ENCODE measurements at regions not wholly inside any gene's neighbourhood (a gene's known extent, or its start where the extent isn't known, plus 50 kb on each side); places are given as distances from the start of the nearest gene placed in this dataset.
"Not testable (repeated sequence)": the region's sequence is repeated elsewhere in the genome, so short reads cannot be mapped to it uniquely, and the experiment has no call there.

- DNase-seq (ENCODE audit: low read depth) = no peak
Measured at GRCh38 chr1:178643349-178643748, 81.7 kb upstream of the RALGPS2 start.

DNA sequence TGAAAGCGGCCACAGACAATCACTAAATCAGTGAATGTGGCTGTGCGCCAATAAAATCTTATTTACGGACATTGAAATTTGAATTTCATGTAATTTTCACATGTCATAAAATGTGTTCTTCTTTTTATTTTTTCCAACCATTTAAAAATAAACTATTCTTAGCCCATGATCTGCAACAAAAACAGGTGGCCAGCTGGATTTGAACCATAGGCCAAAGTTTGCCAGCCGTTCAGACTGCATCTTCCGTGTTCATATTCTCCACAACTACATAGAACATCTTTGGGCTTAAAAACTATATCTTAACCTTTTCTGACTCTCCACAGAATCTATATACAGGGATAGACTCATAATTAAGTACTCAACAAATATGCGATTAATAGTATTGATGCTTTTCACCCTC is 81.2 kb upstream of the RALGPS2 start:
- no peak for DNase-seq (ENCODE audit: low read depth)

GRCh38 chr1:178644308-178645120 is 80.5 kb upstream of the RALGPS2 start:
- no peak for DNase-seq (ENCODE audit: low read depth)

- DNase-seq (ENCODE audit: low read depth) = no peak
Measured at GRCh38 chr1:178645157-178645807, 79.8 kb upstream of the RALGPS2 start.

GRCh38 chr1:178645808-178646200 is 79.2 kb upstream of the RALGPS2 start:
- DNase-seq (ENCODE audit: low read depth) = no peak

DNA sequence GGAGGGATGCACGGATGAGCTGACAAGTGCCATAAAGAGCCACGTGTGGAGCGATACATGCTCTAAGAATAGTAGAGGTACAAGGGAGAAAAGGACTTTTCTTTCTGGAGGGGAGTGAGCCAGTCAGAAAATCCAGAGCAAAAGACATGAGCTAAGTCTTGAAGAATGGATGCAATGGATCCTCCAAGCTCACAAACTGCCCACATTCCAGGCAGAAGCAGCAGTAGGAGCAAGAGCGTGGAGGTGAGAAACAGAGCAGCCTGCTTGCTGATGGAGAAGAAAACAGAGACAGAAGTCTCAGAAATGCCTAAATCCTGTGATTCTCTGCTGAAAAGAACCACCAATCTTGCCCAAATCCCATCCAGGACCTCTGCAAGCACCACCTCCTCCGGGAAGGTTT is 78.2 kb upstream of the RALGPS2 start:
- no peak for DNase-seq (ENCODE audit: low read depth)

DNA sequence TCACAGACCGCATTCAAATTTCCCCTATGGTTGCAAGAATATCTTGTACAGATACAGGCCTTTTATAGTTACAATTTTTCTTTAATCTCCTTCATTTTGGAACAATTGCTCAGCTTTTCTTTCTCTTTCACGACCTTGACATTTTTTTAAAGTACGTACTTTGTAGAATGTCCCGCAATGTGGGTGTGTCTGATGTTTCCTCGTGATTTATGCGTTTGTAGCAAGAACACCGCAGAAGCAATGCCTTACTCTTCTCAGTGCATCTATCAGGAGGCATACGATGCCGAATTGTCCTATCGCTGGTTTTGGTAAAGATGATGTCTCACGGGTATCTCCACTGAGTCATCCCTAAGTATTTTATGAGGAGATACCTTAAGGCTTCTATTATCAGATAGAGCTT is 76.9 kb upstream of the RALGPS2 start:
- no peak for DNase-seq (ENCODE audit: low read depth)

DNA sequence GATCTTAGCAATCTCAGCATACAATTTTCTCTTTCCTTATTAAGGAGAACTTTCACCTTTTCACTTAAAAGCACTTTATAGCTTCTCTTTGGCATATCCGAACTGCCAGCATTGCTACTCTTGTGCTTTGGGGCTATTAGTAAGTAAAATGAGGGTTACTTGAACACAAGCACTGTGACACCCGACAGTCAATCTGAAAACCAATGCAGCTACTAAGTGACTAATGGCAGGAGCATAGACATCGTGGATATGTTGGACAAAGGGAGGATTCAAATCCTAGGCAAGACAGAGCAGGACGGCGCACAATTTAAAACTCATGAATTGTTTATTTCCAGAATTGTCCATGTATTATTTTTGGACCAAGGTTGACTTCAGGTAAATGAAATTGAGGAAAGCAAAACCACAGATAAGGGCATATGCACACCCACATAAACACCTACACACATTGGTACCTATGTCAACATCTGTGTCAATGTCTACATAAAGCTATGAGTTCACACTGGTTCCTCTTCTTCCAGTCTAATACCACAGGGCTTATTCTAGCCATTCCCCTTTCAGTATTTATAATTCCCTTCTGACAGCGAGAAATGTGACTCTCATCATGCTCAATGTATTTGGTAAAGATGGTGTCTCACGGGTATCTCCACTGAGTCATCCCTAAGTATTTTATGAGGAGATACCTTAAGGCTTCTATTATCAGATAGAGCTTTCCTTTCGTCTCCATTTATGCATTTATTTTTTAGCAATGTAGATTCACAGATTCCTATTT is 75.3 kb upstream of the RALGPS2 start:
- no peak for DNase-seq (ENCODE audit: low read depth)

GRCh38 chr1:178650934-178651511 is 74.0 kb upstream of the RALGPS2 start:
- peak; percentile 29 for DNase-seq (ENCODE audit: low read depth)

DNA sequence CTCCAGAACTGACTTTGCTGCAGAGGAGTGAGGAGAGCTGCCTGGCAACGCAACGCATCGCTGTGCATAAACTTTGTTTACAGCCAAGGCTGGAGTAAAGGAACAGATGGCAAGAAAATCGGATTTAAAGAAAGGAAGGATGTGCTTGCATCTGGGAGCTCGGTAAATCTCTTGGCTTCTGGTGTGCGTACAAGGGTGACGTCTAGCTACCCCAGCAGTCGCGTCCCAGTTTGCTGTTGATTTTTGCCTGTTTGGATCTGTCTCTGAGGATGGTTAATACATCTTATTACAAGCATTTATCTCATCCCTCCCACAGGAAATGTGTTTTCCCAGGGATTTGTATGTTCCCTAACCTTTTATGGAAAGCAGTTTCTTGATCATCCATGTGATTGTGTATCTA is 73.3 kb upstream of the RALGPS2 start:
- no peak for DNase-seq (ENCODE audit: low read depth)

DNA sequence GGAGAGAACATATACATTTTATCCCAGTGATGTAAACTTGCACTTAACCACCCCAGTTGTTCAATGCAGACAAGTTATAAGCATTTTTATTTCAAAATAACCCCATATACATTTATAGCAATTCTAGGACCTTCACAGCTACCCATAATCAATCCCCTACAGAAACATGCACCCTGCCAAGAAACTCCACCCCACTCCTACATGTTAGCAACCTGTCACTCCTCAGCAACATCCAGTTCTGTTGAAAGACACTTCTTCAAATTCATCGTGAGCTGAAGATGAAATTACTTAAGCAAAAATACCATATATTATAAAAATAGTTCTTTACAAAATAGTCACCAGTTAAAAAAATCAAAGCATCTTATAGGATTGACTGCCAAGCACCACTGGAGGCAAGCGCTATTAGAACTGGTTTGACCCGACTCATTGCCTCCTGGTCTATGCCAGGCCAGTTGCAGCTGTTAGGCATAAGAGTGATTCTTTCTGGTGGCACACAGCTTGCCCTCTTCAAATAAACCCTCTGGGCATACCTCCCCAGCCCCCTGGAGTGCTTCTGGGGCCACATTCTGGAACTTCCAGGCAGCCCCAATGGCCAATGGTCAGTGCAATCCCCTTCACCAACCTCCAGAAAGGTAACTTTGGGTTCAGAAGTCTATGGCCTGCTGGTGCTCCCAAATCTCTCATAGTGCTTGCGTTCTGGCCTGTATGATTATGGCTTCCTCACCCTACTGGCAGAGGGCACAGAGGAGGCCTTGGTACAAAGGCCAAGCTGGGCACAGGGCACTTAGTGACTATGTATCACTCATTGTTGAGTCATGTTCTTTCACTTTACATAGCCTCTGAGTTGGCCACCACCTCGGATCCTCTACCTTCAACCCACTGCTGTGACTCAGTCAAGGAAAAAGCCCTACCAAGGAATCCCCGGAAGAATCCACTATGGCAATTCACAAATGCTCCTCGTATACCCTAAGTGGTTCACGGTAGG is 72.2 kb upstream of the RALGPS2 start:
- DNase-seq (ENCODE audit: low read depth) = peak; percentile 62

- DNase-seq (ENCODE audit: low read depth) = no peak
Measured at GRCh38 chr1:178659789-178660208, 65.2 kb upstream of the RALGPS2 start.

DNA sequence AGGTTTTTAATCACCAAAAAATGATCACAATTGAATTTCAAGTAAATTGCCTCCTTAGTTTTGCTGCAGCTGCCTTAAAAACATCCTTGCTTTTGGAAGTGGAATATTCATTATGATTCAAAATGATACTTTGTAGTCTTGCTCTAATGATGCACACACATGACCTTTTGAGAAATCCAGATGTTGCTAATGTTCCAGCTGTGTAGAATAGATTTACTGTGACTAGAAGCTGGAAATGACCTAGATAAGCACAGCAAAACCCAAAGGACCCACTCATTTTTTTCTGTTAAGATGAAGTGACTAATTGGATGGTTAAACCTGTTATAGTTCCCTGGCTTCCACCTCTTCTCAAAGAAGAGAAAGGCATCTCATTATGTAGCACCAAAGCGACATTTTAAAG is 64.6 kb upstream of the RALGPS2 start:
- DNase-seq (ENCODE audit: low read depth) = no peak

GRCh38 chr1:178664278-178664677 is 60.8 kb upstream of the RALGPS2 start:
- no peak for DNase-seq (ENCODE audit: low read depth)

- no peak for DNase-seq (ENCODE audit: low read depth)
Measured at GRCh38 chr1:178665579-178665978, 59.5 kb upstream of the RALGPS2 start.

DNA sequence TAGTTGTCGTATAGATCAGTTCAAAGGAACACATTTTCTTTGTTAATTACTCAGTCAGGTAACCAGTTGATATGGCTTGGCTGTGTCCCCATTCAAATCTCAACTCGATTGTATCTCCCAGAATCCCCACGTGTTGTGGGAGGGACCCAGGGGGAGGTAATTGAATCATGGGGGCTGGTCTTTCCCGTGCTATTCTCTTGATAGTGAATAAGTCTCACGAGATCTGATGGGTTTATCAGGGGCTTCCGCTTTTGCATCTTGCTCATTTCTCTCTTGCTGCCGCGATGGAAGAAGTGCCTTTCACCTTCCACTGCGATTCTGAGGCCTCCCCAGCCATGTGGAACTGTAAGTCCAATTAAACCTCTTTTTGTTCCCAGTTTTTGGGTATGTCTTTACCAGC is 58.2 kb upstream of the RALGPS2 start:
- DNase-seq (ENCODE audit: low read depth) = not testable (repeated sequence)

DNA sequence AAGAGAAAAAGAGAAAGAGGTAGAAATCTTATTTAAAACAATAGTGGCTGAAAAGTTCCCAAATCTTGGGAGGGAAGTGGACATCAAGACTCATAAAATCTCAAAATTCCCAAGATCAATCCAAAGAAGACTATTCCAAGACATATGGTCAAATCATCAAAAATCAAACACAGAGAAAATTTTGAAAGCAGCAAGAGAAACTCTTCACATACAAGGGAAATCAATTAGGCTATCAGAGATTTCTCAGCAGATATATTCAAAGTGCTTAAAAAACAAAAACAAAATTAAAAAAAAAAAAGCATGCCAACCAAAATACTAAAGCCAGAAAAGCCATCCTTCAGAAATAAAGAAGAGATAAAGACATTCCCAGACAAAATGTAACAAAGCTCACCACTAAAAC is 52.6 kb upstream of the RALGPS2 start:
- no peak for DNase-seq (ENCODE audit: low read depth)

GRCh38 chr1:178674559-178674958 is 50.5 kb upstream of the RALGPS2 start:
- not testable (repeated sequence) for DNase-seq (ENCODE audit: low read depth)

Measured in renal cortical epithelial cell (primary cell).